Natural killer cell (primary cell): ENCODE measurements at regions not wholly inside any gene's neighbourhood (a gene's known extent, or its start where the extent isn't known, plus 50 kb on each side); places are given as distances from the start of the nearest gene placed in this dataset.
"Not testable (repeated sequence)": the region's sequence is repeated elsewhere in the genome, so short reads cannot be mapped to it uniquely, and the experiment has no call there.

Source experiments
- ATAC-seq, 3 donors: fragments of 150-1000 bp in 2 of 3; fragments of 200-7000 bp in 1 of 3; cut with Tn5 transposase; 1 replicate in 1 of 3; 2 replicates in 2 of 3; pipeline ENCODE4 v1.10.0; 2021; ENCODE audit warnings: mild to moderate bottlenecking in 2 of 3, moderate library complexity in 2 of 3
- DNase-seq, 2 donors: peaks; one replicate each; pipeline versions ENCODE4 v3.0.0 to v3.0.0-alpha.2; 2013 to 2021; ENCODE audit warnings: mixed read lengths in 1 of 2
- H3K27ac ChIP-seq: one replicate; pipeline ENCODE4 v1.5.1; 2013; ENCODE audit warnings: mild to moderate bottlenecking, low read length
- H3K27me3 ChIP-seq: one replicate; pipeline ENCODE4 v1.6.1; 2013; ENCODE audit warnings: low read length; ENCODE audit not compliant: control insufficient read depth, insufficient read depth
- H3K36me3 ChIP-seq: one replicate; pipeline ENCODE4 v1.6.1; 2013; ENCODE audit warnings: low read length; ENCODE audit not compliant: control insufficient read depth, insufficient read depth
- H3K4me1 ChIP-seq: one replicate; pipeline ENCODE4 v1.6.1; 2013; ENCODE audit warnings: low read length; ENCODE audit not compliant: control insufficient read depth, insufficient read depth
- H3K4me3 ChIP-seq: one replicate; pipeline ENCODE4 v1.5.1; 2013; ENCODE audit warnings: low read length
- H3K9me3 ChIP-seq: one replicate; pipeline ENCODE4 v1.6.1; 2013; ENCODE audit warnings: low read length; ENCODE audit not compliant: control insufficient read depth, insufficient read depth
- H3K27ac Mint-ChIP-seq, 2 donors: one replicate each; pipeline ENCODE4 v1.8.0; 2022; ENCODE audit warnings: mild to moderate bottlenecking in 2 of 2, mixed read lengths in 2 of 2, moderate library complexity in 1 of 2
- H3K27me3 Mint-ChIP-seq, 2 donors: one replicate each; pipeline ENCODE4 v1.8.0; 2022; ENCODE audit warnings: low read depth in 2 of 2, mixed read lengths in 2 of 2
- H3K36me3 Mint-ChIP-seq: one replicate; pipeline ENCODE4 v1.8.0; 2022; ENCODE audit warnings: mixed read lengths
- H3K4me1 Mint-ChIP-seq, 2 donors: one replicate each; pipeline ENCODE4 v1.8.0; 2022; ENCODE audit warnings: mixed read lengths in 2 of 2
- H3K4me3 Mint-ChIP-seq: one replicate; pipeline ENCODE4 v1.8.0; 2022; ENCODE audit warnings: mild to moderate bottlenecking, moderate library complexity, mixed read lengths
- H3K9me3 Mint-ChIP-seq, 2 donors: one replicate each; pipeline ENCODE4 v1.8.0; 2022; ENCODE audit warnings: mixed read lengths in 2 of 2
- CTCF ChIP-seq: fragments of 200-600 bp; IDR thresholded peaks from one replicate; pipeline ENCODE4 v1.8.0; 2022; ENCODE audit warnings: antibody characterized with exemption
- WGBS: methylation state at CpG from one replicate; pipeline ENCODE4 v1.1.7; 2013; ENCODE audit warnings: missing lambda C conversion rate; ENCODE audit not compliant: insufficient coverage; 5-methylcytosine and 5-hydroxymethylcytosine counted together
- intact Hi-C: fragments of 100-400 bp; cut with micrococcal nuclease; formaldehyde crosslinking; loops from one replicate; pipeline ENCODE4 v1.14.2; 2022

DNA sequence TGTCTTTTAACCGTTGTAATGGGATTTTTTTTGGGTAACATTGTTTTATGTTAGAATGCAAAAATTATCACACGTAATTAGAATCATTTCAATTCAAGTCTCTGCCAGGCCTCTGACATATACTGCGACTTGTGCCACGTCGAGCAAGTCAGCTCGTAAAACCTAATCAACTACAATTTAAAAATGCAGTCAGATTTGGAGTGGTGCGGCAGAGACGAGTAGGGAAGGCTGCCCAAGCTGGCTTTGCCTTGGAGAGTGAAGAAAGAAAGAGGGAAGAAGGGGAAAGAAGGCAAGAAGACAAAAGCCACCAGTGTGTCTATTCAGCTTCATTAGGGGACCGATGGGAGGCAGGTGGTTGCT is 110.7 kb downstream of the MIAT start:
- intact Hi-C loops = no loop called here
- no peak for DNase-seq
- H3K27ac Mint-ChIP-seq = no peak overlapping the region
- H3K9me3 Mint-ChIP-seq = no peaks in the 10 kb centered on the region
- no peaks in the 10 kb centered on the region for H3K27me3 Mint-ChIP-seq
- no peak overlapping the region for H3K4me3 Mint-ChIP-seq
- Histone ChIP-seq H3K27ac (no peak overlapping the region), H3K4me1 (peaks cover 6% of the 10 kb centered on the region), H3K27me3 (no peaks in the 10 kb centered on the region), H3K4me3 (no peak overlapping the region), H3K36me3 (no peaks in the 10 kb centered on the region), H3K9me3 (no peaks in the 10 kb centered on the region)
- no peaks in the 10 kb centered on the region for H3K36me3 Mint-ChIP-seq
- TF ChIP-seq CTCF = no peak
- H3K4me1 Mint-ChIP-seq = peaks cover 28 to 38% of the 10 kb centered on the region in 2 donors
- 100% methylated on average over 8 of the region's 9 CpGs for WGBS
- no peak for ATAC-seq

DNA sequence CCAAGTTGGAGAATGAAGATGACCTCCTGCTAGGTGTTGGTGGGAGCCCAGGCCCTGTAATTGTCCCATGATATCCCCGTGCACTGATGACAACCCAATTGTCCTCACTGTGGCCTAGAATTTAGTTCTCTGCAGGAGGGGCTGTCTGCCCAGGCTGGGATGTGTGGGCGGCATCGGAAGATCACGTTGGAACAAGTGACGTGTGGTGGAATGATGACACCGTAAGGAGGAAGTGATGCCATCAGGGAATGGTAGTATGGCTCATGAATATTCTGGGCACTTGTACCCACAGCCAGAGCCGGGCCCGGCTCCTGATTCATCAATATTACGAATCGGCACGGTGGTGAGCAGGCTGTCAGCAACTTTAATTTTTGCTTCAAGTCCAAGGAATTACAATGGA is 111.6 kb downstream of the MIAT start:
- Histone ChIP-seq H3K4me1 (peaks cover 6% of the 10 kb centered on the region), H3K27me3 (no peaks in the 10 kb centered on the region), H3K27ac (no peak overlapping the region), H3K4me3 (no peak overlapping the region), H3K36me3 (no peaks in the 10 kb centered on the region), H3K9me3 (no peaks in the 10 kb centered on the region)
- Mint-ChIP-seq H3K9me3 (no peaks in the 10 kb centered on the region), H3K27ac (no peak overlapping the region), H3K4me3 (no peak overlapping the region), H3K4me1 (peaks cover 28 to 32% of the 10 kb centered on the region in 2 donors), H3K36me3 (no peaks in the 10 kb centered on the region), H3K27me3 (no peaks in the 10 kb centered on the region)
- no peak for TF ChIP-seq CTCF
- no peak for ATAC-seq
- WGBS = 96% methylated on average over 11 of the region's 11 CpGs
- no peak for DNase-seq
- intact Hi-C loops = no loop called here

- H3K9me3 Mint-ChIP-seq = no peaks in the 10 kb centered on the region
- no peak overlapping the region for H3K27ac Mint-ChIP-seq
- H3K27me3 Mint-ChIP-seq = no peaks in the 10 kb centered on the region
- intact Hi-C loops = no loop called here
- H3K4me1 Mint-ChIP-seq = peaks cover 28 to 31% of the 10 kb centered on the region in 2 donors
- H3K36me3 Mint-ChIP-seq = no peaks in the 10 kb centered on the region
- H3K9me3 ChIP-seq = no peaks in the 10 kb centered on the region
- peaks cover 6% of the 10 kb centered on the region for H3K4me1 ChIP-seq
- no peak overlapping the region for H3K4me3 Mint-ChIP-seq
- no peak for TF ChIP-seq CTCF
- no peaks in the 10 kb centered on the region for H3K27me3 ChIP-seq
- no peak overlapping the region for H3K27ac ChIP-seq
- no peak for DNase-seq
- 92% methylated on average over 1 of the region's 1 CpG for WGBS
- H3K4me3 ChIP-seq = no peak overlapping the region
- H3K36me3 ChIP-seq = peaks cover 7% of the 10 kb centered on the region
- ATAC-seq = no peak
Measured at GRCh38 chr22:26769663-26770062, 112.3 kb downstream of the MIAT start.

GRCh38 chr22:26770624-26771023 is 113.2 kb downstream of the MIAT start:
- Mint-ChIP-seq H3K4me3 (no peak overlapping the region), H3K27ac (no peak overlapping the region), H3K36me3 (peaks cover 7% of the 10 kb centered on the region), H3K9me3 (no peaks in the 10 kb centered on the region), H3K4me1 (peaks cover 25 to 28% of the 10 kb centered on the region in 2 donors), H3K27me3 (no peaks in the 10 kb centered on the region)
- H3K36me3 ChIP-seq = peaks cover 9% of the 10 kb centered on the region
- ATAC-seq (no peak), DNase-seq (no peak)
- H3K27me3 ChIP-seq = no peaks in the 10 kb centered on the region
- peaks cover 6% of the 10 kb centered on the region for H3K4me1 ChIP-seq
- H3K9me3 ChIP-seq = no peaks in the 10 kb centered on the region
- WGBS = 89% methylated on average over 2 of the region's 2 CpGs
- H3K27ac ChIP-seq = no peak overlapping the region
- intact Hi-C loops = no loop called here
- H3K4me3 ChIP-seq = no peak overlapping the region
- no peak for TF ChIP-seq CTCF

DNA sequence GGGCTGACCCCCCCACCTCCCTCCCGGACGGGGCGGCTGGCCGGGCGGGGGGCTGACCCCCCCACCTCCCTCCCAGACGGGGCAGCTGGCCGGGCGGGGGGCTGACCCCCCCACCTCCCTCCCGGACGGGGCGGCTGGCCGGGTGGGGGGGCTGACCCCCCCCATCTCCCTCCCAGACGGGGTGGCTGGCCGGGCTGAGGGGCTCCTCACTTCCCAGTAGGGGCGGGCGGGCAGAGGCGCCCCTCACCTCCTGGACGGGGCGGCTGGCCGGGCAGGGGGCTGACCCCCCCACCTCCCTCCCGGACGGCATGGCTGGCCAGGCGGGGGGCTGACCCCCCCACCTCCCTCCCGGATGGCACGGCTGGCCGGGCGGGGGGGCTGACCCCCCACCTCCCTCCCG is 115.7 kb downstream of the MIAT start:
- H3K36me3 Mint-ChIP-seq = peaks cover 25% of the 10 kb centered on the region
- peaks cover 11% of the 10 kb centered on the region for H3K36me3 ChIP-seq
- H3K27ac ChIP-seq, H3K27me3 Mint-ChIP-seq, H3K4me3 Mint-ChIP-seq, ATAC-seq, H3K9me3 ChIP-seq, H3K4me1 ChIP-seq, H3K27me3 ChIP-seq, DNase-seq, H3K27ac Mint-ChIP-seq, H3K4me3 ChIP-seq, intact Hi-C loops, H3K9me3 Mint-ChIP-seq: not testable (repeated sequence)
- H3K4me1 Mint-ChIP-seq = peaks cover 13 to 14% of the 10 kb centered on the region in 2 donors
- 83% methylated on average over 7 of the region's 28 CpGs for WGBS
